ENCODE measurements at regions not wholly inside any gene's neighbourhood (a gene's known extent, or its start where the extent isn't known, plus 50 kb on each side); places are given as distances from the start of the nearest gene placed in this dataset.

DNA sequence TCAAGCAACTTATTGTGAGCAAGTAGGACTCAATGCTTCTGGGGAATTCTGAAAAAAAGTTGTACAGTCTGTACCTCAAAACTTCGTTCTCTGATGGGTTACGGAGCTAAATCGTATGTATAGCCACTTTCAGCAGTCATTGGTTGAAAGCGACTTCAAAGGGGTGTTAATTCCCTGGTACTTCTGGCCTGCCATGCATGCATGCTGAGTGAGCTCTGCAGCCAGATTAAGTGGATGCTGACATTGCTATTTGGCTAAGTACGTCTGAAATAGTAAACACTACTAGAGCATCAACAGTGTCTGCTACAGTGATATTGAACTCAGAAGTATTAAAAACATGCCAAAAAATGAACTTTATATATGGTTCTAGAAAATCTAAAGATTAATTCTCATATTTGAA, 1183.1 kb upstream of the PCDH20 start:
- H3K9me3 ChIP-seq (ENCODE audit: control insufficient read depth, low read length), result no peaks in the 10 kb centered on the region
- H3K27me3 ChIP-seq (ENCODE audit: control insufficient read depth, insufficient read depth, low read length), result no peaks in the 10 kb centered on the region

DNA sequence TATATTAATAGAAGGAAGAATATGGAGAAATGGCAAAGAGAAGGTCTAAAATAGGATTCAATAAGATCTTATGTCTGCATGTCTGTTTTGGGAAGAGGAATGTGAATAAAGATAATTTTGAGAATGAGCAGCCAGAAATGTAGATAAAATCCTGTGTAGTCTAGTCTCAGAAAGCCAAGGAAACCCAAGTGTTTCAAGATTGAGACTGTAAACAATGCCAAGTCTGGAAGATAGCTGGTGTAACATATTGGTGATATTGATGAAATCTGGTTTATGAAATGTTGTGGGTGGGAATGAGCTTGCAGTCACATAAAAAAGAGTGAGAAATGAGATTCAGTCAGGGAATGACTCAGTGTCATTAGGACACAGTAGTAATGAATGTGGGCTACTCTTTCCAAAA, 1180.3 kb upstream of the PCDH20 start:
- H3K9me3 ChIP-seq (ENCODE audit: control insufficient read depth, low read length), result no peaks in the 10 kb centered on the region
- no peaks in the 10 kb centered on the region for H3K79me2 ChIP-seq
- no peak overlapping the region for H3K4me2 ChIP-seq (ENCODE audit: low read length)
- no peaks in the 10 kb centered on the region for H3K36me3 ChIP-seq (ENCODE audit: control insufficient read depth, insufficient read depth, low read length)
- no peak overlapping the region for H3K4me3 ChIP-seq (ENCODE audit: low read depth, low read length)
- no peak overlapping the region for H2AFZ ChIP-seq
- H3K9ac ChIP-seq, result no peak overlapping the region
- no peak overlapping the region for H3K27ac ChIP-seq
- TF ChIP-seq, protein P1, sequence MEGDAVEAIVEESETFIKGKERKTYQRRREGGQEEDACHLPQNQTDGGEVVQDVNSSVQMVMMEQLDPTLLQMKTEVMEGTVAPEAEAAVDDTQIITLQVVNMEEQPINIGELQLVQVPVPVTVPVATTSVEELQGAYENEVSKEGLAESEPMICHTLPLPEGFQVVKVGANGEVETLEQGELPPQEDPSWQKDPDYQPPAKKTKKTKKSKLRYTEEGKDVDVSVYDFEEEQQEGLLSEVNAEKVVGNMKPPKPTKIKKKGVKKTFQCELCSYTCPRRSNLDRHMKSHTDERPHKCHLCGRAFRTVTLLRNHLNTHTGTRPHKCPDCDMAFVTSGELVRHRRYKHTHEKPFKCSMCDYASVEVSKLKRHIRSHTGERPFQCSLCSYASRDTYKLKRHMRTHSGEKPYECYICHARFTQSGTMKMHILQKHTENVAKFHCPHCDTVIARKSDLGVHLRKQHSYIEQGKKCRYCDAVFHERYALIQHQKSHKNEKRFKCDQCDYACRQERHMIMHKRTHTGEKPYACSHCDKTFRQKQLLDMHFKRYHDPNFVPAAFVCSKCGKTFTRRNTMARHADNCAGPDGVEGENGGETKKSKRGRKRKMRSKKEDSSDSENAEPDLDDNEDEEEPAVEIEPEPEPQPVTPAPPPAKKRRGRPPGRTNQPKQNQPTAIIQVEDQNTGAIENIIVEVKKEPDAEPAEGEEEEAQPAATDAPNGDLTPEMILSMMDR (IDR thresholded peaks at IDR 0.05), result no peak
- H3K4me1 ChIP-seq, result no peaks in the 10 kb centered on the region
- H3K27me3 ChIP-seq (ENCODE audit: control insufficient read depth, insufficient read depth, low read length), result no peaks in the 10 kb centered on the region

More for the DNA sequence above, 1183.1 kb upstream of the PCDH20 start:
- Histone ChIP-seq H3K36me3 (ENCODE audit: control insufficient read depth, insufficient read depth, low read length) (no peaks in the 10 kb centered on the region), H3K4me3 (ENCODE audit: low read depth, low read length) (no peak overlapping the region), H3K4me1 (no peaks in the 10 kb centered on the region), H2AFZ (no peak overlapping the region), H3K4me2 (ENCODE audit: low read length) (no peak overlapping the region), H3K27ac (no peak overlapping the region), H3K79me2 (no peaks in the 10 kb centered on the region), H3K9ac (no peak overlapping the region)
- TF ChIP-seq, protein P1 (IDR thresholded peaks at IDR 0.05), result no peak

DNA sequence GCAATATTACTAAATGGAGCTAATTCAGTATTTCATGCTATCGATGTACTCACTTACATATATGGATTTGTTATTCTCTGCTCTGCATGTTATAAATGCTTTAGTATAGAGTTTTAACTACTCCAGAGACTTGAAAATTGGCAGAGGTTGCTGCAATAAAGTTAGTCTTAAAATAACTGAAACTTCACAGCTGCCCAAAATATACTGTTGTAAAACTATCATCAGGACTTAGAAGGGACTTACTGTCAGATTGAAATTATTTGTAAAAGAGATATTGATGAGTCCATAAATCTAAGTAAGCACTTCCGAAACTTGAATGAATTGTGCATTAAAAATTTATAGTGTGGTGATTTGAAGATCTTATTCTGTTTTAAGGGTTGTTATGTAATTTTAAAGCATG, 1178.2 kb upstream of the PCDH20 start:
- no peaks in the 10 kb centered on the region for H3K79me2 ChIP-seq
- no peak overlapping the region for H2AFZ ChIP-seq
- H3K27me3 ChIP-seq (ENCODE audit: control insufficient read depth, insufficient read depth, low read length), result no peaks in the 10 kb centered on the region
- no peaks in the 10 kb centered on the region for H3K36me3 ChIP-seq (ENCODE audit: control insufficient read depth, insufficient read depth, low read length)
- H3K4me3 ChIP-seq (ENCODE audit: low read depth, low read length), result no peak overlapping the region
- H3K9ac ChIP-seq, result no peak overlapping the region
- TF ChIP-seq, protein P1 (IDR thresholded peaks at IDR 0.05), result no peak
- no peak overlapping the region for H3K4me2 ChIP-seq (ENCODE audit: low read length)
- no peaks in the 10 kb centered on the region for H3K9me3 ChIP-seq (ENCODE audit: control insufficient read depth, low read length)
- H3K27ac ChIP-seq, result no peak overlapping the region
- H3K4me1 ChIP-seq, result no peaks in the 10 kb centered on the region

DNA sequence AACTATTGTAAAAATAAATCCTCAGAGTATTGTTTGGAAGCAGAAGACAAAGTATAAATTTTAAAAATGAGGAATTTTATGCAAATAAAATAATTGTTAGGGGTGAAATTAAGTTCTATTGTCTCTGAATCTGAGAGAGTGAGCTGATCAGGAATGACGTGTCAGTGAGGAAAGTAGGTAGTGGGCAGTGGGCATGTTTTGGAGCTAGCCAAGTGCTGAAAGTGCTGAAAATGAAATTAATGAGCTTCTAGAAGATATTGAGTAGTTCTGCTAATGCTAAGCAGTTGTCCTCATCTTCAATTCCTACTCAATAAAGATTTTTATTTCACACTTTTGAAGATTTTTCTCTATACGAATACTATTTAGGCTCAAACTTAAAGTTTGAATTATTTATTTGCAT, 1167.8 kb upstream of the PCDH20 start:
- Histone ChIP-seq H3K36me3 (ENCODE audit: control insufficient read depth, insufficient read depth, low read length) (no peaks in the 10 kb centered on the region), H3K9me3 (ENCODE audit: control insufficient read depth, low read length) (no peaks in the 10 kb centered on the region), H3K27me3 (ENCODE audit: control insufficient read depth, insufficient read depth, low read length) (no peaks in the 10 kb centered on the region), H3K4me3 (ENCODE audit: low read depth, low read length) (no peak overlapping the region), H3K4me1 (no peaks in the 10 kb centered on the region), H3K4me2 (ENCODE audit: low read length) (no peak overlapping the region), H3K9ac (no peak overlapping the region), H3K27ac (no peak overlapping the region), H2AFZ (no peak overlapping the region), H3K79me2 (no peaks in the 10 kb centered on the region)
- TF ChIP-seq, protein P1 (IDR thresholded peaks at IDR 0.05), result no peak

DNA sequence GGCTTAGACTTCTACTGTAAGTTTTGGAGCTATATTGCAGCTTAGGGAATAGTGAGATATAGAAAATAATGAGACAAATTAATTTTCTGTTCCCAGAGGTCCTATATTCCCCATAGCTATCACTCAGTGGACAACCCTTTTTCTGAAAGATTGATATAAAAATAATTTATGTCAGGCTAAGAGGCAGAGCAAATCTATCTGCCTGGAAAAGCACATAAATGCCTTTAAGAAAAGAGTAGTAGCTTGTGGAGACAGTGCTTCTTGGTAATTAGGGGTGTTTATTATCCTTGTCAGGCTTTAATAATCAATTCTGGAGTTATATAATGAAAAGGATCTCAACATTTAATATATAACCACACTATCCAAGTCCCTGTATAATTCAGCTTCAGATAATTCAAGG, 1162.8 kb upstream of the PCDH20 start:
- H3K36me3 ChIP-seq (ENCODE audit: control insufficient read depth, insufficient read depth, low read length), result no peaks in the 10 kb centered on the region
- no peak overlapping the region for H3K4me3 ChIP-seq (ENCODE audit: low read depth, low read length)
- H3K9ac ChIP-seq, result no peak overlapping the region
- TF ChIP-seq, protein P1 (IDR thresholded peaks at IDR 0.05), result no peak
- no peaks in the 10 kb centered on the region for H3K27me3 ChIP-seq (ENCODE audit: control insufficient read depth, insufficient read depth, low read length)
- H3K4me2 ChIP-seq (ENCODE audit: low read length), result no peak overlapping the region
- no peak overlapping the region for H2AFZ ChIP-seq
- H3K27ac ChIP-seq, result no peak overlapping the region
- H3K9me3 ChIP-seq (ENCODE audit: control insufficient read depth, low read length), result no peaks in the 10 kb centered on the region
- no peaks in the 10 kb centered on the region for H3K79me2 ChIP-seq
- H3K4me1 ChIP-seq, result no peaks in the 10 kb centered on the region

Measured in parathyroid adenoma (tissue), 2 donors.